ENCODE measurements at regions not wholly inside any gene's neighbourhood (a gene's known extent, or its start where the extent isn't known, plus 50 kb on each side); places are given as distances from the start of the nearest gene placed in this dataset.
"Not testable (repeated sequence)": the region's sequence is repeated elsewhere in the genome, so short reads cannot be mapped to it uniquely, and the experiment has no call there.

DNA sequence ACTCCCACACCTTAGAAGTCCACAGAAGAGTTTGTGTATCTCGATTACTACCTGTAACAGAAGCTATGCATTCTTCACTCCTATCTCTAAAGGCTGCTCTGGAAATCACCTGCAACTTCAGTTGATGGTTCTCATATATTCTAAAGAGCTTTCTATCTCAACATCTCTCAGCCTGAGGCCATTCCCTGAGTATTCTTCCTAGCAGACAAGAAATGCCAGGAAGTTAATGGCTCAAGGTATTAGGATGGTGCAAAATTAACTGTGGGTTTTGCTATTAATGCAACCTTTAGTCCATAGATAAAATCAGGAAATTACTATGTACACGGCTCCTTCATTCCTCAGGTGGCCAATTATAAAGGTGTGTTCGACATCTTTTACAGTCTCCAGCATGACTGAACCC lies 290.1 kb downstream of the ZNF716 start:
- not testable (repeated sequence) for DNase-seq

DNA sequence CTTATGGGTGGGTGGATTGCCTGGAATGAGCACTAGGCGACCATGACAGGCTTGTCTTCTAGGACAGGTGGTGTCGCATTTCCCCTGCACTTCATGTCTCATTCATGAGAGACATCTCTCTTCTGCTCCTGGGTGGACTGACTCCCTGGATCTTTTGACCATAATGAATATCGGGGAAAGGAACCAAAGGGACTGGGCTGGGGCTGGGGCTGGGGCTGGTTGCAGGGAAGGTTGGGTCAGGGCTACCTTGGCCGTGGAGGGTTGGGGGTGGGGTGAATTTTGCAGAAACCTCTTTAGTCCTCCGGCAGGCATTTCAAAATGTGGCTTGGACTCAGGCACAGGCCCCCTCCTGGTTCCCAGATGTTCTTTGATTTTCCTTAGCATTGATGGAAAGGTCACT lies 319.2 kb downstream of the ZNF716 start:
- DNase-seq = no peak

DNA sequence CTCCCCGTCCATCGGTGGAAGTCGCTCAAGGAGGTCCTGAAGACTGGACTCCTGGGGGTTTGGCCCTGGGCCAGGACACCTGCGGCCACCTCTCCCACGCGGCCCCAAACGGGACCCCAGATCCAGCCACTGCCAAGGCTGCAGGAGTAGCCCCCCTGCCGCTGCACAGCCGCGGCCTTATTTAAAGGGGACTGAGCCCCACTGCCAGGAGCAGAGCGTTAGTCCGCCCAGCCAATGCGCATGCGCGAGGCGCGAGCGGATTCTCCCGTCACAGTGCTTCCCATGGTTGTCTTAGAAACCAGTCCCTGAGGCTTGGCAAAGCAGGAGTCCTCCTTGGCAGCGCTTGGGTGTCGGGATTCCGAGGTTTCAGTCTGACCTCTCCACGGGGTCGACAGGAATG lies 320.0 kb downstream of the ZNF716 start:
- DNase-seq = no peak

DNA sequence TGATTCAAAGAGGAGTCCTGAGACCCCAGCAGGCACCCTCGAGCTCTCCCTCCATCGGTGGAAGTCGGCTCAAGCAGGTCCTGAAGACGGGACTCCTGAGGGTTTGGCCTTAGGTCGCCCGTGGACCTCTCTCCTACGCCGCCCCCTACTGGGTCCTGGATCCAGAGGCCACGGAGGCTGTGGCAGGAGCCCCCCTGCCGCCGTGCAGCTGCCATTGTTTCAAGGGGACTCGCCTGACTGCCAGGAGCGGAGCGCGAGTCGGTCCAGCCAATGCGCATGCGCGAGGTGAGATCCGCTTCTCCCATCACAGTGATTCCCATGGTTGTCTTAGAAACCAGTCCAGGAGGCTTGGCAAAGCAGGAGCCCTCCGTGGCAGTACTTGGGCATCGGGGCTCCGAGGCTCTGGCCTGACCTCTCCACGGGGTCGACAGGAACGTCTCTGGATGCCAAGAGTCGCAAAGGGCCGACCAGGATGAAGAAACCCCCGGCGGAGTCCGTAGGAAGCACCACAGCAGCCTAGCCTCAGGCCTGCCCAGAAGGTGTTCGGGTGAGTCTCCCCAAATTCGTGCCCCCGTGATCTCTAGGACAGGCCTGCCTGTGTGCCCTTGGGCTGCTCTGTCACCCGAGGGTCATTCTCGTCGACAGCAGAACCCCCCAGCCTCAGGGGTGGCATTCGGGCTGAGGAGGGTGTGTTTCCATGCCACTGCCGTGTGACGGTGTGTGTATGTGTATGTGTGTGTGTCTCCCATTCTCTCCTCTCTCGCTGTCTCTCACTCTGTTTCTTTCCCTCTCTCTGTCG lies 322.3 kb downstream of the ZNF716 start:
- DNase-seq = no peak

DNA sequence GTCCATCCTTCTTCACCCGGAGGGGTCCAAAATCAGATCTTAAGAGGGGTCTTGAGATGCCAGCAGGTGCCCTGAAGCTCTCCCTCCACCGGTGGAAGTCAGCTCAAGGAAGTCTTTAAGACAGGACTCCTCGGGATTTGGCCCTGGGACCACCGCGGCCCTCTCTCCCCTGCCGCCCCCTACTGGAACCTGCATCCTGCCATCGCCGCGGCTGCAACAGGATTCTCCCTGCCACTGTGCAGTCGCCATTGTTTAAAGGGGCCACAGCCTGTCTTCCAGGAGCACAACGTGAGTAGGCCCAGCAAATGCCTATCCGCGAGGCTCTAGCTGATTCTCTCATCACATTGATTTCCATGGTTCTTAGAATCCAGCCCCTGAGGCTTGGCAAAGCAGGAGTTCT lies 324.3 kb downstream of the ZNF716 start:
- no peak for DNase-seq

DNA sequence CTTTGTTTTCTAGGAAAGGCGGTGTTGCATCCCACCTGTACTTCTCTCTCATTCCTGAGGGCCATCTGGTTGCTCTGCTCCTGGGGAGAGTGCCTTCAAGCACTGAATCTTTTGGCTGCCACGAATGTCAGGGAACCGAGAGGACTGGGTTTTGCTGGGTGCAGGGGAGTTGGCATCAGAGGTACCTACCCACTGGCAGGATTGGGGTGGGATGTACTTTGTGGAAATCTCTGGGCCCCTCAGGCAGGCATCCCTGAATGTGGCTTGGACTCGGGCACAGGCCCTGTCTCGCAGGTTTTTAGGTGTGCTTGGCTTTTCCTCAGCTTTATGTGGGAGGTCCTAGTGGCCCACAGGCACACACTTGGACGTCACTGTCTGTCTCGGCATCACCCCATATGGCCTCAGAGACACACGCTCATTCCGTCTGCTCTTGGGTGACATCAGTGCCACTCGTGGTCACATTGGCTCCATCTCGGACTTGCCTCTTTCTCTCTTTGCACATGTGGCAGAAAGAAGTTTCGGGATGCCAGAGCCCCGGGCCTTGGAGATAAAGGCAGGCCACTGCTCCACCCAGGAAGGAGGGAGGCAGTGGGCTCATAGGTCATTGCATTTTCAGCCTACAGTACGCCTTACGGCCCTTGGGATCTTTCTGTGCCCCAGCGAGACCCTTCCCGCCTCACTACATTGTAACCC lies 325.6 kb downstream of the ZNF716 start:
- DNase-seq = no peak

DNA sequence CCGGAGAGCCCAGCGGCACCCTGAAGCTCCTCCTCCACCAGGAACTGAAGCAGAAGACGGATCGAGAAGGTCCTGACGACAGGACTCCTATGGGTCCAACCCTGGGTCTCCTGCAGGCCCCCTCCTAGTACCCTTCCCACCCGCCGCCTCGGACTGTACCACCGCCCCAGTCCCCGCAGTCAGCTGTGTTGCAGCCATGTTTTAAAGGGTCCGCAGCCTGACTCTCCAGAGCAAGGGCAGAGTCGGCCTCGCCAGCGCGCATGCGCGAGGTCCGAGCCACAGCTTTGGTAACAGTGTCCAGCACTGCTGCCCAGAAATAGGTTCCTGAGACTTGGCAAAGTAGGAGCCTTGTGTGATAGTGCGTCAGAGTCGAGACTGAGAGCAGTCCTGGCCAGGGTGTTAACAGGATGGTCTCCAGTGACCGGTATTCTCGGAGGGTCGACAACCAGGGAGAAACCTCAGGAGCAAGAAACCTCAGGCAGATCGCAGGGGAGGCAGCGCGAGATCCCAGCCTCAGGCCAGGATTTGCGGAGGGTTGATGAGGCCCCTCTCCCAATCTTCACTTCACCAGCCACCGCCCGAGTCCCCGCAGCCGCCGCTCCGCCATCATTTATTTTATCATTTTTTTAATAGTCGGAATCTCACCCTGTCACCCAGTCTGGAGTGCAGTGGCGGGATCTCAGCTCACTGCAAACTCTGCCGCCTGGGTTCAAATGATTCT lies 326.3 kb downstream of the ZNF716 start:
- not testable (repeated sequence) for DNase-seq

DNA sequence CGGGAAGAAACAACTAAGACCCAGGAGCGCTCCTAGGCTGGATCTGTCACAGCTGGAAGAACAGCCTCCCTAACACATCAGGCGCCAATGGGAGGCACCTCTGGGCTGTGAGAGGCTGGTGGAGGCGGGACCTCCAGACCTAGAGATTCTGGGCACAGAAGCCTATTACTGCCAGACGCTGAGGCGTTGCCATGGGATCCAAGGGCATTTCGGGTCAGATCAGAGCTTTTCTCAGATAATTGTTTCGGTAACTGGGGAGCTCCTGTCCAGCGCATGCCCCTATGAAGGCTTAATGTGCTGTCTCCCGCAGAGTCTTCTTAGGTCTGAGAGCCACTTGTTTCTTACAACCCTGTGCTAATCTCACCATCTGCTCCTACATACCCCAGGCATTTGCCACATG lies 339.2 kb downstream of the ZNF716 start:
- DNase-seq = no peak

DNA sequence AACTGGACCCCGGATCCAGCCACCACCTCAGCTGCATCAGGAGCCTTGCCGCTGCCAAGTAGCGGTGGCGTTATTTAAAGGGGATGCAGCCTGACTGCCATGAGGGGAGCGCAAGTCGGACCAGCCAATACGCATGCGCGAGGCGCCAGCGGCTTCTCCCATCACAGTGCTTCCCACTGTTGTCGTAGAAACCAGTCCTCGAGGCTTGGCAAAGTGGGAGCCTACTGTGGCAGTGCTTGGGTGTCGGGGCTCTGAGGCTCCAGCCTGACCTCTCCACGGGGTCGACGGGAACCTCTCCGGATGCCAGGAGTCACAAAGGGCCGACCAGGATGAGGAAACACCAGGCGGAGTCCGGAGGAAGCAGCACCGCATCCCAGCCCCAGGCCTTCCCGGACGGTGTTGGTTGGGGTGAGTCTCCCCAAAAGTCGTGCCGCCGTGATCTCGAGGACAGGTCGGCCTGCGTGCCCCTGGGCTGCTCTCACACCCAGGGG lies 369.6 kb downstream of the ZNF716 start:
- DNase-seq = no peak

DNA sequence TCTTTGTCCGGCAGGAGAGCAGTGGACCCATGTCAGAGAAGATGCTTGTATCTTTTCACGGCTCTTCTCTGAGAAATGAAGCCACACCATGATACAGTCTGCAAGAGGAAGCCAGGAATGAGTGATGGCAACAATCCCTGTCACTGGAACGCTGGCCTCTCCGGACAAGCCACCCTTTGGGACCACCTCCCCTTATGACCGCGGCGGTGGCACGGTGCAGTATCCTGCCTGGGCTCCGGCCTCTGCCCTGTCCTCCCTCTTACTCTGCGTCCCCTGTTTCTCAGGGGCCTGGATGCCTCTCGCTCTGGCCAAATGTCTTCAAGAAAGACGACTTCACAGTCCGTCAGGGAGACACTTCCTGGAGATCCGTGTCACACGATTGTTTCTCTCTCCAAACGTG lies 370.5 kb downstream of the ZNF716 start:
- DNase-seq = no peak

DNA sequence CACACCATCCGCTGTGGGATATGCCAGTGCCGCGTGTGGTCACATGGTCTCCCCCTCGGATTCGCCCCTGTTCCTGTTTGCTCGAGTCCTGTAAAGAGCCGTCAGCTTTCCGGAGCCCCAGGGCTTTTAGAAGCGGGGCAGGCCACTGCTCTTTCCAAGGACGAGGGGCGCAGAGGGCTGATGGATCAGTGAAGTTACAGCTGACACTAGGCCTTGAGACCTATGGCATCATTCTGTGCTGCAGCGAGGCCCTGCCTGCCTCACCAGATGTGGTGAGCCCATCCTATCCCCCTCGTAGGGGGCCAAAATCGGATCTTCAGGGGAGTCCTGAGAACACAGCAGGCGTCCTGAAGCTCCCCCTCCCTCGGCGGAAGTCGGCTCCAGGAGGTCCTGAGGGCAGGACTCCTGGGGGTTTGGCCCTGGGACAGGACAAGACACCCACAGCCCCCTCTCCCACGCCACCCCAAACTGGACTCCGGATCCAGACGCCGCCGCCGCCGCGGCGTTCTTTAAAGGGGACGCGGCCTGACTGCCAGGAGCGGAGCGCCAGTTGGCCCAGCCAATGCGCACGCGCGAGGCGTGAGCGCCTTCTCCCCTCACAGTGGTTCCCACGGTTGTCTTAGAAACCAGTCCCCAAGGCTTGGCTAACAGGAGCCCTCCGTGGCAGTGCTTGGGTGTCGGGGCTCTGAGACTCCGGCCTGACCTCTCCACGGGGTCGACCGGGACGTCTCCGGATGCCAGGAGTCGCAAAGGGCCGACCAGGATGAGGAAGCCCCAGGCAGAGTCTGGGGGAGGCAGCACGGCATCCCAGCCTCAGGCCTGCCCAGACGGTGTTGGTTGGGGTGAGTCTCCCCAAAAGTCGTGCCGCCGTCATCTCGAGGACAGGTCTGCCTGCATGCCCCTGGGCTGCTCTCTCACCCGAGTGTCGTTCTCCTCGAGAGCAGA lies 371.7 kb downstream of the ZNF716 start:
- no peak for DNase-seq

DNA sequence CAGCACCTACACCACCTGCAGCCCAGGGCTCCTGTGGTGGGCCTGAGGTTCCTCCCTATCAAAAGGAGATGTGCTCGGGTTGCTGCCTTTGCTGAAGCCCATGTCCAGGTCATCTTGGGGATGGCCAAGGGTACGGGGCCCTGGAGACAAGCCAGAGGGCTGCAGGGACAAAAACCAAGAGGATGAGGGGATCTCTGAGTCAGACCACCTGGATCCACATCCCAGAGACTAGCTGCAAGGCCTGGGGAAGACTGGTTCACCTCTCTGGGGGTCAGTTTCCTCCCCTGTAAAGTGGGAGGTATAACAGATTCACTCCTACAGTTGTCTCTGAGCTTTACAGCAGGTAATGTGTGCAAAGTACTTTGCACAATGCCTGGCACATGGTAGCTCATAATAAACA lies 376.6 kb downstream of the ZNF716 start:
- not testable (repeated sequence) for DNase-seq

DNA sequence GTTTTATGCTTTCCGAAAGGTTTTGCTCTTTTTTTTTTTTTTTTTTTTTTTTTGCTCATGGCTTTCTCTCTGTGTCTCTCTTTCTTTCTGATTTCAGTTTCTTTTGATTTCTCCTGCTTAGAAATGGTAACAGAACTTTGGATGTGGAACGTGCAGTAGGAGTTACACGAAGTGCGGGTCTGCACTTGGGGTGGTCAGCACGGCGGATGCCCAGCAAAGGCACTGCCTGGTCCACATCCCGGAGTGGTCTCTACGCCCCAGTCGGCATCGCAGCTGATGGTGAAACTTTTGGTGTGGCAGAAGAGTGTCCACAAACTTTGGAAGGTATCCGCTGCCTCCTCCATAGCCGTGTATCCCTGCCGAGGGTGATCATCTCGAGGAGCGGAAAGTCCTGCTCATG lies 385.2 kb downstream of the ZNF716 start:
- DNase-seq = not testable (repeated sequence)

DNA sequence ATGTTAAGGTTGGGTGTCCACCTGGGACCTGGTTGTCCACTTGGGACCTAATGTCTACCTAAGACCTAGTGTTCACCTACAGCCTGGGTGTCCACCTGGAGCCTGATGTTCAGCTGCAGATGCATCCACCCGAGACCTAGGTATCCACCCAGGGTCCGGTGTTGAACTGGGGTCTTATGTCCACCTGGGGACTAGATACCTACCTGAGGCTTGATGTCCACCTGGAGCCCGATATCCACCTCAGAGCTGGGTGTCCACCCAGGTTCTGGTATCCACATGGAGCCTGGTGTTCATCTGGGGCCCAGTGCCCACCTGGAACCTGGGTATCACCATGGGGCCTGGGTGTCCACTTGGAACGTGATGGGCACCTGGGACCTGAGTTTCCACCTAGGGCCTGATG lies 389.2 kb downstream of the ZNF716 start:
- not testable (repeated sequence) for DNase-seq

DNA sequence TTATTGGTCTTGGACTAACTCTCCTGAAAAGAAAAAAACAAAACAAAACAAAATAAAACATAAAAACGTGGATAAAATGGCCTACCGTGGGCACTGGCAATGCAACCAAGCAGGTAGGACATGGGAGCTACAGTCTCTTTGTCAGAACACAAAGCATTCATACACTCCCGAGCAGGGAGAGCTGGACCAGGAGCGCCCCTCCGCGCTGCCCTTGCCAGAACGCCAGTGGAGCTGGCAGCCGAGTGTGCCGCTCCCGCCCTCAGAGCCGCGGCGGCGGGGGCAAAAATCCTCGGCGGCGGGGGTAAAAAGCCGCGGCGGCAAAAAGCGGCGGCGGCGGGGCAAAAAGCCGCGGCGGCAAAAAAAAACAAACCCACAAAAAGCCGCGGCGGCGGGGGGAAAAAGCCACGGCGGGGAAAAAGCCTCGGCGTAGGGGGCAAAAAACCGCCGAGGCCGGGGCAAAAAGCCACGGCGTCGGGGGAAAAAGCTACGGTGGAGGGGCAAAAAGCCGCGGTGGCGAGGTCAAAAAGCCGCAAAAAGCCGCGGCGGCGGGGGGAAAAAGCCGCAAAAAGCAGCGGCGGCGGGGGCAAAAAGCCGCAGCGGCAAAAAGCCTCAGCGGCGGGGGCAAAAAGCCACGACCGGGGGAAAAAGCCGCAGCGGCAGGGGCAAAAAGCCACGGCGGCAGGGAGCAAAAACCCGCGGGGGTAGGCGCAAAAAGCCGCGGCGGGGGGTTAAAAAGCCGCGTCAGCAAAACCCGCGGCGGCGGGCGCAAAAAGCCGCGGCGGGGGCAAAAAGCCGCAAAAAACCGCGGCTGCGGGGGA lies 418.1 kb downstream of the ZNF716 start:
- no peak for DNase-seq

DNA sequence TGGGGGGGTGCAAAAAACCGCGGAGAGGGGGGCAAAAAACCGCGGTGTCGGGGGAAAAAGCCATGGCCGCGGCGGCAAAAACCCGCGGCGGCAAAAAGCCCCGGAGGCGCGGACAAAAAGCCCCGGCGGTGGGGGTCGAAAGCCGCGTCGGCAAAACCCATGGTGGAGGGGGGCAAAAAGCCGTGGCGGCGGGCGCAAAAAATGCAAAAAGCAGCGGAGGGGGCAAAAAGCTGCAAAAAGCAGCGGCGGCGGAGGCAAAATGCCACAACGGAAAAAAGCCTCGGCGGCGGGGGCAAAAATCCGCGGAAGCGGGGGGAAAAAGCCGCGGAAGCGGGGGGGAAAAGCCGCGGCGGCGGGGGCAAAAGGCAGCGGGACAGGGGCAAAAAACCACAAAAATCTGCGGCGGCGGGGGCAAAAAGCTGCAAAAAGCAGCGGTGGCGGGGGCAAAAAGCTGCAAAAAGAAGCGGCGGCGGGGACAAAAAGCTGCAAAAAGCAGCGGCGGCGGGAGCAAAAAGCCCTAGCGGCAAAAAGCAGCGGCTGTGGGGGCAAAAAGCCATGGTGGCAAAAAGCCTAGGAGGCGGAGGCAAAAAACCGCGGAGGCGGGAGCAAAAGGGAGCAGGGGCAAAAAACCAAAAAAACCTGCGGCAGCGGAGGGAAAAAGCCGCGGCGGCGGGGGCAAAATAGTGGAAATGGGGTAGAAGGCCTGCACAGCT lies 418.9 kb downstream of the ZNF716 start:
- peak in 1 of 2 donors; percentile 0 for DNase-seq
